ENCODE measurements at regions not wholly inside any gene's neighbourhood (a gene's known extent, or its start where the extent isn't known, plus 50 kb on each side); places are given as distances from the start of the nearest gene placed in this dataset.

DNA sequence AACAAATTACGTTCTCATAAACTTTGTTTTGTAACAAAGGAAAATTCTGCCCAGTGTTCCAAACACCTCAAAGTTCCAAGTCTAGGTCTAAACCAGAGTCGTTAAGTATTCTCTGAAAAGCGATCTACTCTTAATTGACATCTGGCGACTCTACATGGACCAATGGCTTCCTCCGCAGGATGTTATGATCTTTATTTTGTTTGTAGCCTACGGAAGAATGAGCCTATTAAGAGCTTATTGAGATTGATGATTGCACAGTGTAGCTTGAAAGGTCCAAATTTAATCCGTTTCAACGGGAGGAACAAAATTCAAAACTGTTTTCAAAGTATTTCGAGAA, 61.1 kb downstream of the FAM217A start:
- TF ChIP-seq POLR2A (IDR thresholded peaks at IDR 0.05; ENCODE audit: low read length) (no peak), GATA1 (IDR thresholded peaks at IDR 0.05; ENCODE audit: low read depth, low read length) (no peak)
- DNase-seq: peak; percentile 77 to 84

DNA sequence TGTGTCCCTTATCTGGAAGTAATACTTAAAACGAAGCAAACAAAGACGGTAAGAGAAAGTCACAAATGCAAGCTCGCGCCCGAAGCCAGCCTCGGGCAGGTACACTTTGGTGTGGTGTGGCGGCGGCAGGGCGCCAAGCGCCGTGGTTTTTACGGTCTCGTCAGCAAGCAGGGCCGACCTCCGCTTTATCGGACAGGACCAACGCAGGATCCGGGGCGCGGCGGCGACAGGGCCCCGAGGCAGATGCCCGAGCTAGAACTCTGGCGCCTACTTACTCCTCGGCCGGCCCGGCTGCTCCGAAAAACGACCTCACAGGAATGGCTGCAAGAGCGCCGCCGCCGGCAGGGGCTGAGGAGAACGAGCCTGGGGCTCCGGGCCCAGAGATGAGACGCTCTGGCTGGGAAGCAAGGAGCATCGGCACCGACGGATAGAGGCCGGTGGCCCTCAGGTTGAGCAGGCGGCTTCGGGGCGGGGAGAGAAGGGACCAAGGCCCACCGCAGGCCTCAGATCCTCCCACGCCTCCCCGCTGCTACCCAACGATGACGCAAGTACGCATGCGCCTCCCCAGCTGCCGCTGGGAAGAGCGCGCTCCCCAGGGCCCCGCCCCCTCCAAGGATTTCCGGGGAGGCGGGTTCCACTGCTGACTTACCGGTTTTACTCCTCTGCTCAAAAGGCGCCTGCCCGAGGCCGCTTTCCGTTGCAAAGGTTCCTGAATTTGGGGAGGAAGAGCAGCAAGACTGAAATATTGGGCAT, 60.6 kb downstream of the FAM217A start:
- TF ChIP-seq POLR2A (IDR thresholded peaks at IDR 0.05; ENCODE audit: low read length) (peak; percentile 96), GATA1 (IDR thresholded peaks at IDR 0.05; ENCODE audit: low read depth, low read length) (no peak)
- peak; percentile 97 to 98 for DNase-seq
